Liver (tissue), 8 donors: ENCODE measurements at regions not wholly inside any gene's neighbourhood (a gene's known extent, or its start where the extent isn't known, plus 50 kb on each side); places are given as distances from the start of the nearest gene placed in this dataset.

Experiments
- DNase-seq: peaks from one replicate; pipeline ENCODE4 v3.0.0-alpha.2; 2017; ENCODE audit warnings: low spot score
- H3K27ac ChIP-seq, 2 donors: one replicate each; pipeline ENCODE4 v1.7.0; 2013; ENCODE audit warnings: inconsistent platforms in 2 of 2, low read length in 2 of 2, control low read depth in 1 of 2, low read depth in 1 of 2, mild to moderate bottlenecking in 1 of 2
- H3K27me3 ChIP-seq, 4 donors: one replicate each; pipeline versions ENCODE4 v1.6.1 to v1.7.0; 2013; ENCODE audit warnings: low read length in 3 of 4, inconsistent platforms in 1 of 4, mild to moderate bottlenecking in 1 of 4, moderate library complexity in 1 of 4; ENCODE audit not compliant: control insufficient read depth in 4 of 4, insufficient read depth in 4 of 4
- H3K36me3 ChIP-seq, 4 donors: one replicate each; pipeline versions ENCODE4 v1.6.1 to v1.7.0; 2013; ENCODE audit warnings: low read length in 3 of 4, mild to moderate bottlenecking in 3 of 4, low read depth in 1 of 4, moderate library complexity in 1 of 4; ENCODE audit not compliant: control insufficient read depth in 4 of 4, insufficient read depth in 3 of 4
- H3K4me1 ChIP-seq, 4 donors: one replicate each; pipeline versions ENCODE4 v1.6.1 to v1.7.0; 2013; ENCODE audit warnings: low read length in 3 of 4, mild to moderate bottlenecking in 3 of 4, moderate library complexity in 1 of 4; ENCODE audit not compliant: control insufficient read depth in 4 of 4, insufficient read depth in 4 of 4
- H3K4me3 ChIP-seq, 3 donors: one replicate each; pipeline versions ENCODE4 v1.6.1 to v1.7.0; 2013; ENCODE audit warnings: low read length in 3 of 3, control low read depth in 1 of 3, low read depth in 1 of 3, mild to moderate bottlenecking in 1 of 3
- H3K9ac ChIP-seq, 2 donors: one replicate each; pipeline ENCODE4 v1.7.0; 2013; ENCODE audit warnings: low read length in 2 of 2, mild to moderate bottlenecking in 2 of 2, moderate library complexity in 2 of 2, control low read depth in 1 of 2, low read depth in 1 of 2
- H3K9me3 ChIP-seq, 4 donors: one replicate each; pipeline versions ENCODE4 v1.6.1 to v1.7.0; 2013; ENCODE audit warnings: low read length in 3 of 4; ENCODE audit not compliant: control insufficient read depth in 4 of 4
- ATF3 ChIP-seq: IDR thresholded peaks from 2 replicates; pipeline ENCODE4 v1.6.1; 2016; ENCODE audit warnings: antibody characterized with exemption
- CTCF ChIP-seq: fragments of 150-350 bp; IDR thresholded peaks from 2 replicates; pipeline ENCODE4 v1.5.1; 2017; ENCODE audit warnings: improper control_type of control experiment, low read depth, low read length; ENCODE audit not compliant: missing input control
- EGR1 ChIP-seq, 2 donors: IDR thresholded peaks; 2 replicates each; pipeline ENCODE4 v1.6.1; 2016 to 2018; ENCODE audit warnings: antibody characterized with exemption in 2 of 2, low read depth in 2 of 2
- FOXA1 ChIP-seq: IDR thresholded peaks from 2 replicates; pipeline ENCODE4 v1.6.1; 2016; ENCODE audit warnings: antibody characterized with exemption
- FOXA2 ChIP-seq: IDR thresholded peaks from 2 replicates; pipeline ENCODE4 v1.6.1; 2016; ENCODE audit warnings: antibody characterized with exemption
- GABPA ChIP-seq, 2 donors: IDR thresholded peaks in 1 of 2; conservative IDR thresholded peaks in 1 of 2; 2 replicates each; pipeline ENCODE4 v1.6.1; 2016; ENCODE audit warnings: antibody characterized with exemption in 2 of 2, mild to moderate bottlenecking in 1 of 2, moderate library complexity in 1 of 2
- HNF4A ChIP-seq, 2 donors: conservative IDR thresholded peaks; 2 replicates each; pipeline ENCODE4 v1.6.1; 2016; ENCODE audit warnings: antibody characterized with exemption in 2 of 2, mild to moderate bottlenecking in 2 of 2
- HNF4G ChIP-seq: IDR thresholded peaks from 2 replicates; pipeline ENCODE4 v1.6.1; 2016; ENCODE audit warnings: antibody characterized with exemption
- JUND ChIP-seq, 2 donors: IDR thresholded peaks; 2 replicates each; pipeline ENCODE4 v1.6.1; 2016; ENCODE audit warnings: antibody characterized with exemption in 2 of 2
- MAX ChIP-seq: IDR thresholded peaks from 2 replicates; pipeline ENCODE4 v1.6.1; 2016; ENCODE audit warnings: antibody characterized with exemption
- NR2F2 ChIP-seq: IDR thresholded peaks from 2 replicates; pipeline ENCODE4 v1.6.1; 2016; ENCODE audit warnings: antibody characterized with exemption
- SP1 ChIP-seq: IDR thresholded peaks from 2 replicates; pipeline ENCODE4 v1.6.1; 2018; ENCODE audit warnings: antibody characterized with exemption, mild to moderate bottlenecking
- TAF1 ChIP-seq: conservative IDR thresholded peaks from 2 replicates; pipeline ENCODE4 v1.6.1; 2016; ENCODE audit warnings: antibody characterized with exemption, mild to moderate bottlenecking
- YY1 ChIP-seq: IDR thresholded peaks from 2 replicates; pipeline ENCODE4 v1.6.1; 2016; ENCODE audit warnings: antibody characterized with exemption, mild to moderate bottlenecking
- ZBTB33 ChIP-seq: IDR thresholded peaks from 2 replicates; pipeline ENCODE4 v1.6.1; 2016; ENCODE audit warnings: antibody characterized with exemption
- WGBS: extraction: QIAGEN DNeasy Blood & Tissue Kit; methylation state at CpG from one replicate; pipeline ENCODE4 v1.1.7; 2013; 5-methylcytosine and 5-hydroxymethylcytosine counted together
- donor health status: healthy.
- donor health status: healthy.
- donor health status: healthy.
- donor health status: healthy.
- donor health status: healthy.

GRCh38 chr5:172572440-172572839 is 68.6 kb upstream of the NEURL1B start:
- Histone ChIP-seq H3K36me3 (no peaks in the 10 kb centered on the region), H3K4me3 (no peak overlapping the region), H3K9ac (no peak overlapping the region), H3K4me1 (peaks cover 0 to 3% (median 0%) of the 10 kb centered on the region in 4 donors), H3K27me3 (no peaks in the 10 kb centered on the region), H3K27ac (no peak overlapping the region), H3K9me3 (no peaks in the 10 kb centered on the region)
- 94% methylated on average over 3 of the region's 3 CpGs for WGBS
- TF ChIP-seq SP1 (no peak), GABPA (IDR thresholded peaks at IDR 0.05 in 1 of 2, conservative IDR thresholded peaks at IDR 0.05 in 1 of 2) (no peak), JUND (IDR thresholded peaks at IDR 0.05) (no peak), ATF3 (no peak), FOXA1 (no peak), NR2F2 (no peak), HNF4G (no peak), ZBTB33 (no peak)
- no peak for DNase-seq

- DNase-seq, result no peak
- Histone ChIP-seq H3K4me1 (peaks cover 0 to 3% (median 0%) of the 10 kb centered on the region in 4 donors), H3K27me3 (no peaks in the 10 kb centered on the region), H3K36me3 (no peaks in the 10 kb centered on the region), H3K9ac (no peak overlapping the region), H3K9me3 (no peaks in the 10 kb centered on the region), H3K4me3 (no peak overlapping the region), H3K27ac (no peak overlapping the region)
- WGBS, result 91% methylated on average over 8 of the region's 8 CpGs
- TF ChIP-seq JUND (IDR thresholded peaks at IDR 0.05) (no peak), FOXA1 (no peak), SP1 (no peak), YY1 (no peak), MAX (no peak), EGR1 (IDR thresholded peaks at IDR 0.05; ENCODE audit: low read depth in 2 of 2) (no peak), HNF4G (no peak)
Measured at GRCh38 chr5:172571892-172572291, 69.2 kb upstream of the NEURL1B start.

GRCh38 chr5:172571413-172571812 is 69.7 kb upstream of the NEURL1B start:
- no peak for DNase-seq
- H3K9ac ChIP-seq, result no peak overlapping the region
- H3K36me3 ChIP-seq, result no peaks in the 10 kb centered on the region
- H3K27me3 ChIP-seq, result no peaks in the 10 kb centered on the region
- 61% methylated on average over 3 of the region's 3 CpGs for WGBS
- H3K9me3 ChIP-seq, result no peaks in the 10 kb centered on the region
- H3K4me1 ChIP-seq, result peaks cover 0 to 3% (median 0%) of the 10 kb centered on the region in 4 donors
- no peak overlapping the region for H3K27ac ChIP-seq
- no peak for TF ChIP-seq TAF1
- TF ChIP-seq MAX, result no peak
- no peak for TF ChIP-seq HNF4A (conservative IDR thresholded peaks at IDR 0.05)
- no peak for TF ChIP-seq YY1
- no peak for TF ChIP-seq ZBTB33
- no peak for TF ChIP-seq NR2F2
- TF ChIP-seq FOXA2, result no peak
- no peak for TF ChIP-seq SP1
- no peak for TF ChIP-seq CTCF
- no peak overlapping the region for H3K4me3 ChIP-seq
